ENCODE measurements at regions not wholly inside any gene's neighbourhood (a gene's known extent, or its start where the extent isn't known, plus 50 kb on each side); places are given as distances from the start of the nearest gene placed in this dataset.

DNA sequence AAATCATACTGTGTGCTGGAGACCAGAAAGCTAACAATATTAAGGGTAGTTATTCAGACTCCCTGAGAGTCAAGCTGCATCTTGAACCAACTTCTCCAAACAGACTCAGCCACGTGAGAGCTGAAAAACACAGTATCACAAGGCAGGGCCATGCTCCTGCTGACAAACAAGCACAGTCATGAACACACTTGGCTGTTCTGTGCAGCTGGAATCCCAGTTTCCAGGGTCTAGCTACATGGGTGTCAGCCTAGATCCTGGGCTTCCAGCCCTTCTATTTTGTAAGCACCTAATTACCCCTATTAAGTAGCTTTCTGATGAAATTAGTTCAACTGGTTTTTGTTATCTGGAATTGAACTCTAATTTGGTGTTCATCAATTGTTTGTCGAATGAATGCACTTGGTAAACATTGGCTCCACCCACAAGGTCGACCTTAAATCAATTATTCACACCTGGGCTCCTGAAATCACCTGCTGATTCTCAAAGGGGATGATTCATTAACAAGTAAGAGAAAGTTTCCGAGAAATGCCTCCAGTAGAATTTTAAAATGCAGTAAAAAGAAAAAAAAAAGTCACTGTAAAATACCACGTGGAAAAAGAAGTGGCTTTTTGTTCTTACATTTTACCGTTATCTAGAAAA, 179.3 kb downstream of the ZC3H11B start:
- Histone ChIP-seq H3K23ac (ENCODE audit: insufficient read length) (no peak overlapping the region), H3K4me1 (replicated peaks in 1 of 4; ENCODE audit: control insufficient read depth in 3 of 4, insufficient read depth in 4 of 4, low read length in 3 of 4) (peaks cover 0 to 3% (median 1%) of the 10 kb centered on the region in 4 experiments; a peak in 2 of 7 replicates), H3K79me2 (ENCODE audit: control insufficient read depth in 1 of 2, insufficient read depth in 2 of 2, low read length in 2 of 2) (no peaks in the 10 kb centered on the region), H3K4me3 (ENCODE audit: extremely low read depth in 1 of 4, insufficient read depth in 2 of 4, low read depth in 3 of 4, low read length in 4 of 4) (no peak overlapping the region), H4K5ac (ENCODE audit: insufficient read length, low read depth, low read length) (no peak overlapping the region), H3K27me3 (replicated peaks in 1 of 4; ENCODE audit: control insufficient read depth in 3 of 4, extremely low read depth in 1 of 4, insufficient read depth in 3 of 4, low read length in 3 of 4) (no peaks in the 10 kb centered on the region), H3K4ac (replicated peaks; ENCODE audit: insufficient read length, low read depth, low read length) (no peak overlapping the region), H3K4me2 (ENCODE audit: insufficient read depth in 1 of 2, low read depth in 2 of 2, low read length in 2 of 2) (no peak overlapping the region), H2BK5ac (ENCODE audit: low read depth, low read length) (no peak overlapping the region), H3K27ac (ENCODE audit: low read depth, low read length) (no peak overlapping the region), H2AK5ac (ENCODE audit: low read depth, low read length) (no peak overlapping the region), H2BK20ac (ENCODE audit: low read length) (no peak overlapping the region), H3K36me3 (ENCODE audit: control insufficient read depth in 2 of 4, insufficient read depth in 4 of 4, low read length in 3 of 4) (no peaks in the 10 kb centered on the region), H4K8ac (ENCODE audit: extremely low read depth, insufficient read depth, low read length) (no peak overlapping the region), H2BK120ac (replicated peaks; ENCODE audit: low read depth, low read length) (no peak overlapping the region), H3K9ac (replicated peaks in 1 of 4; ENCODE audit: extremely low read depth in 1 of 4, low read depth in 3 of 4, low read length in 3 of 4) (no peak overlapping the region), H3K23me2 (ENCODE audit: low read depth, low read length) (no peaks in the 10 kb centered on the region; the same call in 1 of the 2 replicates), H4K20me1 (replicated peaks in 1 of 2; ENCODE audit: control insufficient read depth in 1 of 2, insufficient read depth in 2 of 2, low read length in 2 of 2) (no peaks in the 10 kb centered on the region), H4K91ac (replicated peaks; ENCODE audit: insufficient read length, low read length) (no peak overlapping the region), H2BK12ac (ENCODE audit: low read depth, low read length) (no peak overlapping the region), H2BK15ac (ENCODE audit: low read length) (no peak overlapping the region), H3K14ac (ENCODE audit: insufficient read length) (no peak overlapping the region), H3K79me1 (ENCODE audit: low read depth, low read length) (no peaks in the 10 kb centered on the region), H3K56ac (replicated peaks; ENCODE audit: insufficient read length, low read depth, low read length) (no peak overlapping the region), H3K9me3 (ENCODE audit: insufficient read depth in 2 of 2, low read depth in 1 of 2, low read length in 1 of 2) (no peaks in the 10 kb centered on the region), H3K18ac (ENCODE audit: extremely low read depth, low read length) (no peak overlapping the region), H2AFZ (ENCODE audit: low read length) (0 out of 2 replicates have a peak overlapping the region, but pooled peaks have one; percentile 4)
- ChIA-PET POLR2A (ENCODE audit: partially characterized antibody) (no interaction called here), CTCF (ENCODE audit: partially characterized antibody) (interaction anchor here (0.5 to 1.8 kb wide), 2 partner anchors 15 to 124 kb away, joined by 3 to 5 read pairs; no protein-coding TSS in a partner anchor)
- 53% methylated on average over 6 of the region's 6 CpGs; no CpG with 5 or more reads in 1 of the 2 experiments for WGBS, 2 experiments (ENCODE audit: extremely low coverage in 1 of 2, insufficient coverage in 1 of 2, insufficient read length in 1 of 2, insufficient replicate concordance in 2 of 2, low coverage in 1 of 2, low lambda C conversion rate in 2 of 2, missing lambda C conversion rate in 1 of 2)
- DNase-seq (ENCODE audit: low read depth in 1 of 2, low spot score in 2 of 2) (no peak), FAIRE-seq (no peak)
- no peak for TF ChIP-seq ZNF274 (IDR thresholded peaks at IDR 0.05; ENCODE audit: borderline replicate concordance, extremely low read depth, low read length)
- no peak for TF ChIP-seq ATF3 (IDR thresholded peaks at IDR 0.05; ENCODE audit: insufficient read depth, low read depth, low read length)
- TF ChIP-seq CHD2 (IDR thresholded peaks at IDR 0.05; ENCODE audit: low read length), result no peak
- TF ChIP-seq ASH2L (IDR thresholded peaks at IDR 0.05; ENCODE audit: low read length), result no peak
- TF ChIP-seq JUND (IDR thresholded peaks at IDR 0.05; ENCODE audit: low read length), result no peak
- no peak for TF ChIP-seq KDM1A (IDR thresholded peaks at IDR 0.05; ENCODE audit: borderline replicate concordance, low read length)
- TF ChIP-seq SIRT6 (IDR thresholded peaks at IDR 0.05; ENCODE audit: low read length), result no peak
- no peak for TF ChIP-seq TCF12 (IDR thresholded peaks at IDR 0.05; ENCODE audit: low read depth, low read length)
- TF ChIP-seq TBP (IDR thresholded peaks at IDR 0.05; ENCODE audit: low read depth, low read length), result no peak
- no peak for TF ChIP-seq SIX5 (IDR thresholded peaks at IDR 0.05; ENCODE audit: low read depth, low read length)
